Aorta (tissue), 5 donors: ENCODE measurements at regions not wholly inside any gene's neighbourhood (a gene's known extent, or its start where the extent isn't known, plus 50 kb on each side); places are given as distances from the start of the nearest gene placed in this dataset.

ENCODE experiments used
- ATAC-seq: fragments of 200-7000 bp; cut with Tn5 transposase; one replicate; pipeline ENCODE4 v1.9.1; 2022; ENCODE audit warnings: moderate library complexity; ENCODE audit not compliant: low FRiP score
- DNase-seq, 2 donors: peaks; one replicate each; pipeline ENCODE4 v3.0.0-alpha.2; 2020
- H3K27ac ChIP-seq, 2 donors: one replicate each; pipeline ENCODE4 v1.5.1; 2013; ENCODE audit warnings: low read length in 2 of 2, mild to moderate bottlenecking in 2 of 2, moderate library complexity in 2 of 2, control low read depth in 1 of 2, inconsistent platforms in 1 of 2, low read depth in 1 of 2
- H3K27me3 ChIP-seq, 2 donors: one replicate each; pipeline ENCODE4 v1.6.1; 2013; ENCODE audit warnings: control low read depth in 1 of 2, low read length in 1 of 2, mild to moderate bottlenecking in 1 of 2, moderate library complexity in 1 of 2; ENCODE audit not compliant: insufficient read depth in 2 of 2, control insufficient read depth in 1 of 2
- H3K36me3 ChIP-seq, 2 donors: one replicate each; pipeline ENCODE4 v1.6.1; 2013; ENCODE audit warnings: control low read depth in 1 of 2, low read length in 1 of 2, mild to moderate bottlenecking in 1 of 2; ENCODE audit not compliant: insufficient read depth in 2 of 2, control insufficient read depth in 1 of 2
- H3K4me1 ChIP-seq, 2 donors: one replicate each; pipeline ENCODE4 v1.6.1; 2013; ENCODE audit warnings: low read length in 2 of 2, control low read depth in 1 of 2, mild to moderate bottlenecking in 1 of 2, moderate library complexity in 1 of 2; ENCODE audit not compliant: insufficient read depth in 2 of 2, control insufficient read depth in 1 of 2
- H3K4me3 ChIP-seq, 2 donors: one replicate each; pipeline ENCODE4 v1.5.1; 2013; ENCODE audit warnings: low read length in 2 of 2, control low read depth in 1 of 2, mild to moderate bottlenecking in 1 of 2
- H3K9me3 ChIP-seq: one replicate; pipeline ENCODE4 v1.6.1; 2013; ENCODE audit warnings: mild to moderate bottlenecking, low read length; ENCODE audit not compliant: control insufficient read depth
- WGBS, 2 donors: extraction: QIAGEN DNeasy Blood & Tissue Kit; methylation state at CpG; one replicate each; pipeline ENCODE4 v1.1.7; 2013; 5-methylcytosine and 5-hydroxymethylcytosine counted together
- intact Hi-C, 2 donors: fragments of 100-400 bp; cut with DNase I; formaldehyde crosslinking; loops; one replicate each; pipeline versions ENCODE4 v1.14.2 to v1.15.0; 2022
- donor health status: healthy with polysubstance abuse.
- donor health status: Bipolar disorder and iron deficiency.
- donor health status: DM: no; HTN: no; CAD: no.
- donor health status: DM: no; HTN: no; CAD: no.
- donor health status: DM: yes; HTN: yes; CAD: no.

DNA sequence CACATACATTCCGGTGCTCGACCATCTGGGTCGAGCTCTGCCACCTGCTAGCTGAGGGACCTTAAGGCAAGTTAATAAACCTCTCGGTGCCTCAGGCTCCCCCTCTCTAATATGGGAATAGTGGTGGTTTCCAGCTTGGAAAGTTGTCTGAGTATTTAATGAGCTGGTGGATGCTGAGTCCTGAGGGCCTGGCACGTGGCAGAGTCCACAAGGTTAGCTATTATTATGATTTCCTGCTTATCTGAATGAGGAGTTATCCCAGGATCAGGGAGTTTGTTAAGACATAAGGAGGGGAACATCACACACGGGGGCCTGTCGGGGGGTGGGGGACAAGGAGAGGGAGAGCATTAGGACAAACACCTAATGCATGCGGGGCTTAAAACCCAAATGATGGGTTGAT is 80.1 kb upstream of the SLC22A23 start:
- ATAC-seq (no peak), DNase-seq (no peak)
- no peaks in the 10 kb centered on the region for H3K4me1 ChIP-seq
- intact Hi-C loops: no loop called here
- no peaks in the 10 kb centered on the region for H3K9me3 ChIP-seq
- H3K36me3 ChIP-seq: no peaks in the 10 kb centered on the region
- H3K27ac ChIP-seq: no peak overlapping the region
- 93 to 94% methylated on average over 8 of the region's 8 CpGs for WGBS, 2 donors
- H3K4me3 ChIP-seq: no peak overlapping the region
- no peaks in the 10 kb centered on the region for H3K27me3 ChIP-seq

DNA sequence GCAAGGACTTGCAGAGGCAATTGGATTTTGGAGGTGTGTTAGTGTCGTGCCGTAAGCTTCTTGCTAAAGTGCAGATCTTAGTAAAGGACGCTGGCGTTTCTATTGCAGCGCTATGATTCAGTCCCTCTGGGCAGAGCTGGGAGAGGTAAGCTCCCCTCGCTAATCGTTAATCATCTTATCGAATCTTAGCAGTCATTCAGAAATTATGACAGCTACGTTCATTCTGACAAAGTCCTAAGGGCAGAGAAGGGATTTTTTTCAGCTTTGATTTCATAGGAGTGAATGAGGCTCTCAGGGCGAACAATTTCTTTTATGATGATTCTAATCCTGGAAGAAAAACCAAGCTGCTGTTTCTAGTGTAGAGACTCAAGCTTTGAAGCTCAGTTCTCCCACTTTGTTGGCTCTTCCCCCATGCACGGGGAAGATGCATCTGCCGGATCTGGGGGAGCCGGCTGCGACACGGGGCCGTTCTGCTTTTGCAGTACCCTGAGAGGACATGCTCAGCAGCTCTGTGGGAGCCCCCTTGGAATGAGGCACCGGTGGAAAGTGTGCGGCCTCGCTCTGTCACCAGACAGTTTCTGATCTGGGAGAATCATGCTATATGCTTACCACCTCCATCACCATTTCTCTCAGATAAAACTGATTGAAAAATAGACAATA is 79.1 kb upstream of the SLC22A23 start:
- 82 to 83% methylated on average over 19 of the region's 19 CpGs for WGBS, 2 donors

DNA sequence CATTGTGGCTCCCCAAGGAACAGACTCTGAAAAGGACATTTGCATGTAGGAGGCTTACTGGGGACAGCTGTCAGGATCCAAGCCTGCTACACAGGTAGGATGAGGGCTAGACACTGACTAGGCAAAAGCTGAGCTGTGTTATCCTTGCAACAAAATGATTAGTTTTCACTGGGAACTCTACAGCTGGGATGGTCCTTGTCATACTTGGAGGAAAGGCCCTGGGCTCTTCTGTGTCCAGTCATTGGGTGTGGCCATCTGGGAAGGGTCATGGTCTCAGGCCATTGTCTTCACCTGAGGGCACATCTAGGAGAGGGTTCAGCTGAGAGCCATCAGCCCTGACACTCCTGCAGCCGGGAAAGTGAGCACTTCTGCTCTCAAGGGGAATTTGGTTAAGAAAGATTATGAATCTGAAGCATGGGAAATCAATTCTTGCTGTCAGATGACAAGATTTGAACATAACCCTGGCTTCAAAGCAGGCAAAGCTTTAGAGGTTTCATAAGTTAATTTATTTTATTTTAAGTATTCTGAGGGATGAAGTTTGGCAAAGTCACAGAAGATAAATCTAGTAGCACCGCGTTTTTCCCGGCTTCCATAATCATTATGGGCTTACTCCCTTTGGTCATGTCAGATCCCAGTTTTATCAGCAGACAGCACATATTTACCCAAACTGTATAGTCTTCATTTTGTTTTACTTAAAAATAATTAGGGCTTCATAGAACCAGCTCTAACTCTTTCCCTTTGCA is 78.4 kb upstream of the SLC22A23 start:
- ATAC-seq (no peak), DNase-seq (no peak)
- 56 to 59% methylated on average over 4 of the region's 4 CpGs for WGBS, 2 donors
- no peaks in the 10 kb centered on the region for H3K27me3 ChIP-seq
- intact Hi-C loops: no loop called here
- H3K36me3 ChIP-seq: no peaks in the 10 kb centered on the region
- no peaks in the 10 kb centered on the region for H3K9me3 ChIP-seq
- no peak overlapping the region for H3K4me3 ChIP-seq
- H3K27ac ChIP-seq: no peak overlapping the region
- no peaks in the 10 kb centered on the region for H3K4me1 ChIP-seq

More for the DNA sequence above, 79.1 kb upstream of the SLC22A23 start:
- intact Hi-C loops: no loop called here
- H3K27me3 ChIP-seq: no peaks in the 10 kb centered on the region
- H3K4me3 ChIP-seq: no peak overlapping the region
- no peak for ATAC-seq
- no peaks in the 10 kb centered on the region for H3K36me3 ChIP-seq
- H3K4me1 ChIP-seq: no peaks in the 10 kb centered on the region
- no peak for DNase-seq
- no peak overlapping the region for H3K27ac ChIP-seq
- no peaks in the 10 kb centered on the region for H3K9me3 ChIP-seq

DNA sequence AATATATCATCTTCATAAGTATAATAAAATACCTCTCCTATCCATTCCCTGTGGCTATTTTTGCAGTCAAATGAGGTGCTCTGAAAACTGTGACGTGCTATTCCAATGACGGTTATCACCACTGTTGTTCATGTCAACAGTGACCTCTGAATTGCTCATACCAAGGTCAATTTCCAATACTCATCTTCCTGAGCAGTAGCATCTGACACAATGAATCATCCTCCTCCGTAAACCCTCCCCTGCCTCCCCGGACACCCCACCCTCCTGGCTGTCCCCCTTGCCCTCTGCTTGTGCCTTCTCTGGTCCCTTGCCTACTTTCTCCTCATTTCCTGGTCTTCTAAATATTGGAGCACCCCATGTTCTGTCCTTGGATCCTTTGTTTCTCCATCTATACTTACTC is 77.7 kb upstream of the SLC22A23 start:
- H3K36me3 ChIP-seq: no peaks in the 10 kb centered on the region
- 90 to 95% methylated on average over 4 of the region's 4 CpGs for WGBS, 2 donors
- intact Hi-C loops: no loop called here
- no peak overlapping the region for H3K27ac ChIP-seq
- H3K4me1 ChIP-seq: no peaks in the 10 kb centered on the region
- H3K27me3 ChIP-seq: no peaks in the 10 kb centered on the region
- ATAC-seq (no peak), DNase-seq (no peak)
- H3K9me3 ChIP-seq: no peaks in the 10 kb centered on the region
- H3K4me3 ChIP-seq: no peak overlapping the region

GRCh38 chr6:3533981-3534380 is 77.1 kb upstream of the SLC22A23 start:
- Histone ChIP-seq H3K27me3 (no peaks in the 10 kb centered on the region), H3K4me3 (no peak overlapping the region), H3K27ac (no peak overlapping the region), H3K9me3 (no peaks in the 10 kb centered on the region), H3K36me3 (no peaks in the 10 kb centered on the region), H3K4me1 (no peaks in the 10 kb centered on the region)
- 90 to 92% methylated on average over 6 of the region's 6 CpGs for WGBS, 2 donors
- intact Hi-C loops: no loop called here
- ATAC-seq: no peak
- no peak for DNase-seq

DNA sequence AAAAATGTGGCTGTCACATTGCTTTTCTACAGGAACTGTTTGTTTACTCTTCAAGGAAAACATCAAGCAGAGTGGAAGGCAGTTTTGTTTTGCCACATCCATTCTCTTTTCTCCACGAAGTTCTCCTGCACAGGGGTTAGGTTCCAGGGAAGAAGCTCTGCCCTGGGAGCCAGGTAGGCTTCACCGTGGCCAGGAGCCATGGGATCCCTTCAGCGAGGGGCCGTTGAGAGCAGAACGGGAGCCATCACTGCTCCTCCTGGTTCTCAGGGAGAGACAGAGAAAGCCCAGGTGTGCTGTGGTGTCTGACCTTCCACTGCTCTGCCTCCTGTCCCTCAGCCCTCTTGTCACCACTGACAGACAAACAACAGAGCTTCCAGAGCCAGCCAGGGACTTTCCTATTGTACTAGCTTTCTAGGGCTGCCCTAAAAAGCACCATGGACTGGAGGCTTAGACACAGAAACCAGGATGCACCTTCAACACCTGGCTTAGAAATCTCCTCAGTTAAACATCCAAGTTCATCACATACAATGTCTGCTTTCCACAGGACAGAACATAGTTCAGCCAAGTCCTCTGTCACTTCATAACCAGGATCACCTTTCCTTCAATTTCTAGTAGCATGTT is 75.6 kb upstream of the SLC22A23 start:
- intact Hi-C loops: no loop called here
- no peak overlapping the region for H3K27ac ChIP-seq
- H3K4me3 ChIP-seq: no peak overlapping the region
- ATAC-seq: no peak
- H3K27me3 ChIP-seq: no peaks in the 10 kb centered on the region
- H3K9me3 ChIP-seq: no peaks in the 10 kb centered on the region
- 78 to 83% methylated on average over 5 of the region's 5 CpGs for WGBS, 2 donors
- H3K4me1 ChIP-seq: no peaks in the 10 kb centered on the region
- no peak for DNase-seq
- no peaks in the 10 kb centered on the region for H3K36me3 ChIP-seq

GRCh38 chr6:3531481-3531880 is 74.6 kb upstream of the SLC22A23 start:
- H3K36me3 ChIP-seq: no peaks in the 10 kb centered on the region
- DNase-seq: no peak
- no peak overlapping the region for H3K27ac ChIP-seq
- H3K4me1 ChIP-seq: no peaks in the 10 kb centered on the region
- H3K4me3 ChIP-seq: no peak overlapping the region
- intact Hi-C loops: no loop called here
- no peaks in the 10 kb centered on the region for H3K27me3 ChIP-seq
- ATAC-seq: no peak
- no peaks in the 10 kb centered on the region for H3K9me3 ChIP-seq
- WGBS, 2 donors: 86 to 88% methylated on average over 7 of the region's 7 CpGs

DNA sequence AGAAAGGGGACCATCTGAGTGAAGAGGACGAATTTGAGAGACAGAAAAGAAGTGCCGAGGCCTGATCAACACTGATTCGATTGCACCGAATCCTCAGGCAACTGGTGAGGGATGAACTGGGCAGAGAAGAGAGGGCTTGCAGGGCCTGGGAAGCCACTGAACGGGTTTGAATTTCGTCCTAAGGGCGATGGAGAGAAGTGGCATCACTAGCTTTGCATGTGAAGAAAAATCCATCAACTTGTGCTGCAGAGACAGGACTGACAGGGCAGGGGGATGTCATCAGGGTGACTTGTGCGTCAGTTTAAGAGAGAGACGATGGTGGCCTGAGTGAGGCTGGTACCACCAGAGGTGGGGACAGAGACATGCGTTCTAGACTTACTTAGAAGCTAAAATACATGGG is 73.7 kb upstream of the SLC22A23 start:
- Histone ChIP-seq H3K9me3 (no peaks in the 10 kb centered on the region), H3K4me1 (no peaks in the 10 kb centered on the region), H3K36me3 (no peaks in the 10 kb centered on the region), H3K27me3 (no peaks in the 10 kb centered on the region), H3K4me3 (no peak overlapping the region), H3K27ac (no peak overlapping the region)
- no peak for DNase-seq
- intact Hi-C loops: no loop called here
- no peak for ATAC-seq
- 91 to 93% methylated on average over 10 of the region's 10 CpGs for WGBS, 2 donors

DNA sequence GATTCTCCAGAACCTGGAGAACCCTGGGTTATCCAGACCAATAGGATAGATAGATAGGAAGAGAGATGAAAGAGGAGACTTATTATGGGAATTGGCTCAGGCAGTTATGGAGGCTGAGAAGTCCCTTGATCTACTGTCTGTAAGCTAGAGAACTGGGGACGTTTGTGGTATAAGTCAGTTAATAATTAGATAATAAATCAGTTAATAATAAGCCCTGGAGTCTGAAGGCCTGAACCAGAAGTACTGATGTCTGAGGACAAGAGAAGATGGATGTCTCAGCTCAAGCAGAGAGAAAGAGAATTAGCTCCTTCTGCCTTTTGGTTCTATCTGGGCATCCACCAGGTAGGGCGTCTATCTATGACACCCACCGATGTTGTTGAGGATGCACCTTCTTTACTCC is 72.9 kb upstream of the SLC22A23 start:
- Histone ChIP-seq H3K27me3 (no peaks in the 10 kb centered on the region), H3K9me3 (no peaks in the 10 kb centered on the region), H3K4me3 (no peak overlapping the region), H3K4me1 (no peaks in the 10 kb centered on the region), H3K27ac (no peak overlapping the region), H3K36me3 (no peaks in the 10 kb centered on the region)
- 90 to 91% methylated on average over 3 of the region's 3 CpGs for WGBS, 2 donors
- ATAC-seq (no peak), DNase-seq (no peak)
- intact Hi-C loops: no loop called here
